ENCODE measurements at regions not wholly inside any gene's neighbourhood (a gene's known extent, or its start where the extent isn't known, plus 50 kb on each side); places are given as distances from the start of the nearest gene placed in this dataset.

DNA sequence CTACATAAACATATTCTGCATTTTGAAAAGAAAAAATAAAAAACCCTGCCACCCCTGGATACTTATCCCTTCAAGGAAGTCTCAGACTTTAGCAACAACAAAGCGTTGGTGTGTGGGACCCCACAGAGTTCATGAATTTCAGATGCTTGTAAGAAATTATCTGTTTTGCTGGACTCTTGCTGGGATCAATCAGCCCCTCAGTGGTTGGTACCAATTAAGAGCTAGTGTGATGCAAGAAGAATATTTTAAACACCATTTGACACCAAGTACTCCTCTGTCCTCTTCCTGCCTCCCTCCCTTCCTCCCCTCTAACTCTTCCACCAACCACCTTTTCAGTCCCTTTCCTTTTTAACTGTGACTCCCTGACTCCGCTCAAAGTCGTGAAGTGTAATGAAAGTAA lies 51.5 kb downstream of the SST start:
- intact Hi-C loops (cut with DNase I), result no loop called here
- DNase-seq (ENCODE audit: low spot score in 2 of 2), result no peak
- no peaks in the 10 kb centered on the region for H3K9me3 ChIP-seq

DNA sequence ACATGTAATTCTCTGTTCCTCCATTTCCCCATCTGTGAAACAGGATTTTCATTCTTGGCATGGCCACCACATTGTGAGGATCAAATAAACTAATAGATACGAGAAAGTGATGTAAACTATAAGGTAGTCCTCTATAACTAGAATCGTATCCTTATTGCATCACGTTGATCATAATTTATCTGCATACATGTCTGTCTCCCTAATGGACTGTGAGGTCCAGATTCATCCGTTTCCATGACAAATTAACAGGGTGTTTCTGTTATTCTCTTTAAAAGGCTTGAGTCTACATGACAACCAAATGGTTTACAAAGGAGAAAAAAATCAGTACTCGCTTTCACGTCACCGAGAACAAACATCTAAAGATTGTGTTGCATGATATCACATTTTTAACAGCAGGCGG lies 53.0 kb downstream of the SST start:
- H3K4me1 ChIP-seq, result no peaks in the 10 kb centered on the region
- no peak overlapping the region for H3K4me3 ChIP-seq
- H3K27me3 ChIP-seq, result no peaks in the 10 kb centered on the region
- TF ChIP-seq, protein P1, sequence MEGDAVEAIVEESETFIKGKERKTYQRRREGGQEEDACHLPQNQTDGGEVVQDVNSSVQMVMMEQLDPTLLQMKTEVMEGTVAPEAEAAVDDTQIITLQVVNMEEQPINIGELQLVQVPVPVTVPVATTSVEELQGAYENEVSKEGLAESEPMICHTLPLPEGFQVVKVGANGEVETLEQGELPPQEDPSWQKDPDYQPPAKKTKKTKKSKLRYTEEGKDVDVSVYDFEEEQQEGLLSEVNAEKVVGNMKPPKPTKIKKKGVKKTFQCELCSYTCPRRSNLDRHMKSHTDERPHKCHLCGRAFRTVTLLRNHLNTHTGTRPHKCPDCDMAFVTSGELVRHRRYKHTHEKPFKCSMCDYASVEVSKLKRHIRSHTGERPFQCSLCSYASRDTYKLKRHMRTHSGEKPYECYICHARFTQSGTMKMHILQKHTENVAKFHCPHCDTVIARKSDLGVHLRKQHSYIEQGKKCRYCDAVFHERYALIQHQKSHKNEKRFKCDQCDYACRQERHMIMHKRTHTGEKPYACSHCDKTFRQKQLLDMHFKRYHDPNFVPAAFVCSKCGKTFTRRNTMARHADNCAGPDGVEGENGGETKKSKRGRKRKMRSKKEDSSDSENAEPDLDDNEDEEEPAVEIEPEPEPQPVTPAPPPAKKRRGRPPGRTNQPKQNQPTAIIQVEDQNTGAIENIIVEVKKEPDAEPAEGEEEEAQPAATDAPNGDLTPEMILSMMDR (IDR thresholded peaks at IDR 0.05), result no peak
- no peaks in the 10 kb centered on the region for H3K9me3 ChIP-seq
- intact Hi-C loops (cut with DNase I), result no loop called here
- H3K27ac ChIP-seq, result no peak overlapping the region
- DNase-seq (ENCODE audit: low spot score in 2 of 2), result no peak
- no peaks in the 10 kb centered on the region for H3K36me3 ChIP-seq

More for the DNA sequence above, 51.5 kb downstream of the SST start:
- Histone ChIP-seq H3K27me3 (no peaks in the 10 kb centered on the region), H3K4me3 (no peak overlapping the region), H3K27ac (no peak overlapping the region), H3K4me1 (no peaks in the 10 kb centered on the region), H3K36me3 (no peaks in the 10 kb centered on the region)
- TF ChIP-seq, protein P1 (IDR thresholded peaks at IDR 0.05), result no peak

DNA sequence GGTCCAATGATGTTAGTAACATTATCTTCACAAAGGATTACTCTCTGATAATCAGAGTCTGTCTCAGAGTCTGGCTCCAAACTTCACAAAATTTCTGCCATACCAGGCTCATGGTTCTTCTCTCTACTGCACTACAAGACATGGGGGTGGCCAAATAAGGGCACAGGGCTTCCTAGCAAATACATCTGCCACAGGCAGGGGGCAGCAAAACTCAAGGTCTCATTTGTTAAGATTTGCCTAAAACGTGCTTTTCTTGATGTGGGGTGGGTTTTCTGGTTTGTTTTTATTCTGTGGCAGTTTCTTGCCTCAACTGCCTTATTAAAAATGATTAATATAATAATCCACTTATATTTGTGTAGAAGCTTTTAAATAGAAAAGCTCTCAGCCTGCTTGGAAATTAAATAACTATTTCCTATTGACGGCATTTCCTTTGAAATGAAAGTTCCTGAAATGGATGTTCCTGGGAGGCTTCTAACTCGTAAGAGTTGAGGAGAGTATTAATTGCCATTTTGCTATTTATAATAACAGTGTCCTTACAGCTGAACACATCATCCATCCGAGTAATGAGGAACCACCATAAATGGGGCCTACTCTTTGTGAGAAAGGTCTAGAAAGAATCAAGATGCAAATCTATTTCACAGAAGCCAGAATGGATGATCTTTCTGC lies 53.8 kb downstream of the SST start:
- no peaks in the 10 kb centered on the region for H3K27me3 ChIP-seq
- H3K36me3 ChIP-seq, result no peaks in the 10 kb centered on the region
- H3K4me3 ChIP-seq, result no peak overlapping the region
- DNase-seq (ENCODE audit: low spot score in 2 of 2), result no peak
- TF ChIP-seq, protein P1 (IDR thresholded peaks at IDR 0.05), result peak; percentile 17 to 51 (median 29)
- H3K4me1 ChIP-seq, result no peaks in the 10 kb centered on the region
- H3K9me3 ChIP-seq, result no peaks in the 10 kb centered on the region
- H3K27ac ChIP-seq, result no peak overlapping the region
- intact Hi-C loops (cut with DNase I), result no loop called here

DNA sequence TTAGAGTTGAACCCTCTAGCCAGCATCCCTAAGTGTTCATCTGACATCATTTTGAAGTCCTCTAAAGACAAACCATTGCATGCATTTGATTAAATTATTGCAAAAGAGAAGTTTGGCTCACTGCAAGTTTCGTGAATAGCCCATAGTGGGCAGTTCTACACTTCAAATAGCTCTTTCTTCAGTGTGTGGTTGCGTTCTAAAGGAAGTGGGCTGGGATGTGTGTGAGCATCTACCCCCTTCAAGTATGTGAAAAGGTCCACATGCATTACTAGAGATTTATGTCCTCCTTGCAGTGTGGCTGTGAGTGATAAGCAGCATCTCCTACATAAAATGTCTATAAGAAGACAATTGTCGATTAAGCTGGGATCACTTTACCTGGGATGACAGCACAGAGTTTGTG lies 54.6 kb downstream of the SST start:
- Histone ChIP-seq H3K36me3 (no peaks in the 10 kb centered on the region), H3K27me3 (no peaks in the 10 kb centered on the region), H3K4me1 (no peaks in the 10 kb centered on the region), H3K4me3 (no peak overlapping the region), H3K27ac (no peak overlapping the region), H3K9me3 (no peaks in the 10 kb centered on the region)
- intact Hi-C loops (cut with DNase I), result no loop called here
- TF ChIP-seq, protein P1 (IDR thresholded peaks at IDR 0.05), result no peak
- DNase-seq (ENCODE audit: low spot score in 2 of 2), result no peak

DNA sequence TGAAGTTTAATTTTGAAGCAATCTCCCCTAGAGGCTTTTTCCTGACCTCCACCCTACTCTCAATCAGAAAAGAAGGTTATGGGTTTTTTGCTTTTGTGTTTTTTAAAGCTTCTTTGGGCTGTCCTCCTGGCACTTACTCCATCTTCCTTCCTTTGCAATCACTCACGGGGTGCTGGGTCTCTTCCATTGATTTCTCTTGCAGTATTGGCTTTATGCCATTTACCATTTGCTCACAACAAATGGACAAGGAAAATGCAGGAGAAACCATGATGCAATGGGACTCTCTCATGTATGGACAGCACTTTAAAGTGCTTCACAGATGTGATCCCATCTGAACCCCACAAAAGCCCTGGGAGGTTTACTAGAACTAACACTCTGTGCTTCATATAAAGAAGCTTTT lies 57.5 kb downstream of the SST start:
- Histone ChIP-seq H3K27me3 (no peaks in the 10 kb centered on the region), H3K4me3 (no peak overlapping the region), H3K4me1 (no peaks in the 10 kb centered on the region), H3K27ac (no peak overlapping the region), H3K9me3 (no peaks in the 10 kb centered on the region), H3K36me3 (no peaks in the 10 kb centered on the region)
- DNase-seq (ENCODE audit: low spot score in 2 of 2), result no peak
- intact Hi-C loops (cut with DNase I), result no loop called here
- TF ChIP-seq, protein P1 (IDR thresholded peaks at IDR 0.05), result no peak
